Epithelial cell of esophagus (primary cell): ENCODE measurements at regions not wholly inside any gene's neighbourhood (a gene's known extent, or its start where the extent isn't known, plus 50 kb on each side); places are given as distances from the start of the nearest gene placed in this dataset.
"Not testable (repeated sequence)": the region's sequence is repeated elsewhere in the genome, so short reads cannot be mapped to it uniquely, and the experiment has no call there.

Experiments used
- DNase-seq: peaks from one replicate; pipeline ENCODE4 v3.0.0; 2010; ENCODE audit warnings: low read depth
- H3K4me3 ChIP-seq: 2 replicates; pipeline ENCODE4 v1.5.1; 2011; ENCODE audit warnings: mild to moderate bottlenecking, low read length, control low read depth
- TF ChIP-seq, protein P1 (sequence below): IDR thresholded peaks from 2 replicates; pipeline ENCODE4 v1.5.1; 2011; ENCODE audit warnings: low read depth, mild to moderate bottlenecking, low read length, control low read depth, inconsistent platforms; ENCODE audit not compliant: insufficient read depth; ENCODE audit errors: missing control alignments

- TF ChIP-seq, protein P1, sequence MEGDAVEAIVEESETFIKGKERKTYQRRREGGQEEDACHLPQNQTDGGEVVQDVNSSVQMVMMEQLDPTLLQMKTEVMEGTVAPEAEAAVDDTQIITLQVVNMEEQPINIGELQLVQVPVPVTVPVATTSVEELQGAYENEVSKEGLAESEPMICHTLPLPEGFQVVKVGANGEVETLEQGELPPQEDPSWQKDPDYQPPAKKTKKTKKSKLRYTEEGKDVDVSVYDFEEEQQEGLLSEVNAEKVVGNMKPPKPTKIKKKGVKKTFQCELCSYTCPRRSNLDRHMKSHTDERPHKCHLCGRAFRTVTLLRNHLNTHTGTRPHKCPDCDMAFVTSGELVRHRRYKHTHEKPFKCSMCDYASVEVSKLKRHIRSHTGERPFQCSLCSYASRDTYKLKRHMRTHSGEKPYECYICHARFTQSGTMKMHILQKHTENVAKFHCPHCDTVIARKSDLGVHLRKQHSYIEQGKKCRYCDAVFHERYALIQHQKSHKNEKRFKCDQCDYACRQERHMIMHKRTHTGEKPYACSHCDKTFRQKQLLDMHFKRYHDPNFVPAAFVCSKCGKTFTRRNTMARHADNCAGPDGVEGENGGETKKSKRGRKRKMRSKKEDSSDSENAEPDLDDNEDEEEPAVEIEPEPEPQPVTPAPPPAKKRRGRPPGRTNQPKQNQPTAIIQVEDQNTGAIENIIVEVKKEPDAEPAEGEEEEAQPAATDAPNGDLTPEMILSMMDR = no peak
- H3K4me3 ChIP-seq = no peak overlapping the region
- no peak for DNase-seq
These were observed 503.0 kb upstream of the DIAPH2 start for GRCh38 chrX:96181605-96182004.

DNA sequence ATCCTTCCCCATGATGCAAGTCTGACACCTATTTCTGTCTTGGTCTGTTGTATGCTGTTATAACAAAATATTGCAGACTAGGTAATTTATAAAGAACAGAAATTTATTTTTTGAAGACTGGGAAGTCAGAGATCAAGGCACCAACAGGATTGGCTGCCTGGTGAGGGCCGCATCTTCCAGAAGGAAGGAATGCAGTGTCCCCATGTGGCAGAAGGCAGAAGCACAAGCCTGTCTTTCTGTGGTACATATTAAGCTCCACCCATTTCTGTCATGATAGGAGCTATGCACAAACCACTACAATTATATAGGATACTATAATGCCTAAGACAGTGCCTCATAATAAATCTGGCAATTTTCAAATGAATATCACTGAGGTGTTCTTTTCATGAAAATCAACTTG lies 502.3 kb upstream of the DIAPH2 start:
- TF ChIP-seq, protein P1 = peak; percentile 61
- peak; percentile 65 for DNase-seq
- H3K4me3 ChIP-seq = no peak overlapping the region

DNA sequence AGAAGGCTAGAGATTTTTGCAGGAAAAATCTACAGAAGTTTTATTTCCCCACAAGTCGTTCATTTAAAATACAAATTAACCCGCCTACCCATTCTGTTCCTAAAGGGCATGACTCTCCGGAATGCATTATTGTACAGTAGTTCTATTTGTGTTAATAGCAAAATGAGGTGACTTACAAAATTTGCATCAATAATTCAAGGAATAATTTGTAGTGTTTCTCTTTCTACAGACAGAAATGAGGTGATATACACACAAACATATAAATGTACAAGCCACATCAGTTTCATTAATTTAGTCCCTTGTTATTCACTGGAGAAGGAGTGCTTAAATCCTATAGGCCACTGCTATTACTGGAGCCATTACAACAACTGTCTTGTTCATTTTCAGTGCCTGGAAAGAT lies 501.3 kb upstream of the DIAPH2 start:
- DNase-seq = no peak
- TF ChIP-seq, protein P1 = no peak
- H3K4me3 ChIP-seq = no peak overlapping the region

DNA sequence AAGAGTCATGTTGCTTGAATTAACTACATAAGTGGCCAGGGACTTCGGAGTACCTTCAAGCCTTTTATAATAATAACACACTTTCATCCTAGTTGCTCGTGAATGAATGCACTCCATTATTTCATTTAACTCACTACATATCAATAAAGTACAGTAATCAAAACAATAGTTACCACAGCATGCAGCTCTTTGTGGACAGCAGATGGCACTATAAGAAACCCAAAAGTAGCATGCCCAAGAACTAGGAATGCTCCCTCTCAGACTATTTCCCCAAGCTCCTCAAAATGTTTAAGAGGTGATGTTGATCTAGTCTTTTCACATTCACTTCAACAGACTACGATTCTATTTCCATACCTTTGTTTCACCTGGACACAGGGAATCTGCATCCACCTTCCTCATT lies 500.8 kb upstream of the DIAPH2 start:
- TF ChIP-seq, protein P1 = peak; percentile 43
- no peak overlapping the region for H3K4me3 ChIP-seq
- DNase-seq = no peak

GRCh38 chrX:96204928-96205327 lies 479.7 kb upstream of the DIAPH2 start:
- no peak for DNase-seq
- TF ChIP-seq, protein P1 = no peak
- H3K4me3 ChIP-seq = no peak overlapping the region

DNA sequence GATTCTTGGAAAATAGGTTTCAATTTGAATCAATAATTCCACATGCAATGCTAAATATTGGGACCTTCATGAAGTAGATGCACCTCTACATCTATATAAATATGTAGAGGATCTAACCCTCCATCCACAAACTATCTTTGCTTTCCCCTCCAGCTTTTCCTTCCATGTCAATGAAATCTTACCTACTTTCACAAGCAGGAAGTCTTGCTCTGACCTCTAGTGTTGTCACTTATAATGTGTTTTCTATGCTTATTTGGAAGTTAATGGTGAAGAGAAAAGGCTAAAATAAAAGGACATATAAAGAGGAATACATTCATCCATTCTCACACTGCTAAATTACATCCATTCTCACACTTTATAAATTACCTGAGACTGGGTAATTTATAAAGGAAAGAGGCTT lies 472.7 kb upstream of the DIAPH2 start:
- no peak overlapping the region for H3K4me3 ChIP-seq
- no peak for DNase-seq
- TF ChIP-seq, protein P1 = no peak

DNA sequence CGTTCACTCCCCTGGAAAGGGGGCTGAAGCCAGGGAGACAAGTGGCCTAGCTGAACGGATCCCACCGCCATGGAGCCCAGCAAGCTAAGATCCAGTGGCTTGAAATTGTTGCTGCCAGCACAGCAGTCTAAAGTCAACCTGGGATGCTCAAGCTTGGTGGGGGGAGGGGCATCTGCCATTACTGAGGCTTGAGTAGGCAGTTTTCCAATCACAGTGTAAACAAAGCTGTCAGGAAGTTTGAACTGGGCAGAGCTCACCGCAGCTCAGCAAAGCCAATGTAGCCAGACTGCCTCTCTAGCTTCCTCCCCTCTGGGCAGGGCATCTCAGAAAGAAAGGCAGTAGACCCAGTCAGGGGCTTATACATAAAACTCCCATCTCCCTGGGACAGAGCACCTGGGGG lies 470.0 kb upstream of the DIAPH2 start:
- not testable (repeated sequence) for DNase-seq, H3K4me3 ChIP-seq

GRCh38 chrX:96224279-96224678 lies 460.4 kb upstream of the DIAPH2 start:
- H3K4me3 ChIP-seq = no peak overlapping the region
- TF ChIP-seq, protein P1 = no peak
- DNase-seq = no peak
